Ishikawa (cell line): ENCODE measurements at regions not wholly inside any gene's neighbourhood (a gene's known extent, or its start where the extent isn't known, plus 50 kb on each side); places are given as distances from the start of the nearest gene placed in this dataset.

ENCODE experiments used
- CREB1 ChIP-seq: IDR thresholded peaks from 2 replicates; pipeline ENCODE4 v1.6.1; 2012; ENCODE audit warnings: low read depth
- EGR1 ChIP-seq: IDR thresholded peaks from 2 replicates; pipeline ENCODE4 v1.6.1; 2012
- REST ChIP-seq: IDR thresholded peaks from 2 replicates; pipeline ENCODE4 v1.6.1; 2012; ENCODE audit warnings: low read depth, mild to moderate bottlenecking
- TAF1 ChIP-seq: IDR thresholded peaks from 2 replicates; pipeline ENCODE4 v1.6.1; 2012; ENCODE audit warnings: low read depth, mild to moderate bottlenecking
- YY1 ChIP-seq: IDR thresholded peaks from 2 replicates; pipeline ENCODE4 v1.6.1; 2012; ENCODE audit warnings: low read depth

- no peak for TF ChIP-seq YY1
- TF ChIP-seq TAF1, result no peak
- no peak for TF ChIP-seq REST
- no peak for TF ChIP-seq EGR1
- TF ChIP-seq CREB1, result no peak
Measured at GRCh38 chr3:187521546-187521945, 148.6 kb downstream of the SST start.
